Right renal cortex interstitium (tissue), 3 donors: ENCODE measurements at regions not wholly inside any gene's neighbourhood (a gene's known extent, or its start where the extent isn't known, plus 50 kb on each side); places are given as distances from the start of the nearest gene placed in this dataset.
"Not testable (repeated sequence)": the region's sequence is repeated elsewhere in the genome, so short reads cannot be mapped to it uniquely, and the experiment has no call there.

Experiments used
- DNase-seq, 3 donors: peaks; one replicate each; pipeline ENCODE4 v3.0.0-alpha.2; 2013; ENCODE audit warnings: low read depth in 3 of 3, low spot score in 2 of 3

DNA sequence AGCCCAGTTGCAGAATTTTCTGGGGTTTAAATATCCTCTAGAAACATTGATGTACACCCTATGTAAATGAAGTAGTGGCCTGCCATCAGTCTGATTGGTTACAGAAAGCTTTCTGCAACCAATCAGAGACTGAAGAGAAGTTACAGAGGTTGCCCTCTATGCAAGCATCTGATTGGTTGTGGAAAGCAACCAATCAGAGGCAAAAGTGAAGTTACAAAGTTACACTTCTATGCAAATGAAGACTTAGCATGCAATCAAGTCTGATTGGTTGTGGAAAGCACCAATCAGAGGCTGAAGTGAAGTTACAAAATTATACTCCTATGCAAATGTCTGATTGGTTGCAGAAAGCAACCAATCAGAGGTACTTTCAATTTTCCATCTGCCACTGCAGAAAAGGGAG, 51.9 kb upstream of the USP9X start:
- DNase-seq = no peak

GRCh38 chrX:41034902-41035301, 50.3 kb upstream of the USP9X start:
- DNase-seq = not testable (repeated sequence)
